Mesendoderm (in vitro differentiated cells): ENCODE measurements at regions not wholly inside any gene's neighbourhood (a gene's known extent, or its start where the extent isn't known, plus 50 kb on each side); places are given as distances from the start of the nearest gene placed in this dataset.

Experiments used
- DNase-seq: peaks from one replicate; pipeline ENCODE4 v3.0.0; 2013
- H2AK5ac ChIP-seq: 2 replicates; pipeline ENCODE4 v1.6.1; 2013; ENCODE audit warnings: low read length, inconsistent platforms
- H2BK120ac ChIP-seq: 2 replicates; pipeline ENCODE4 v1.6.1; 2013; ENCODE audit warnings: low read depth, mild to moderate bottlenecking, low read length, moderate library complexity, mixed read lengths
- H2BK15ac ChIP-seq: replicated peaks from 2 replicates; pipeline ENCODE4 v1.6.1; 2013; ENCODE audit warnings: low read depth, mild to moderate bottlenecking, moderate library complexity
- H2BK5ac ChIP-seq: 2 replicates; pipeline ENCODE4 v1.6.1; 2013; ENCODE audit warnings: low read length, inconsistent platforms
- H3K18ac ChIP-seq: 2 replicates; pipeline ENCODE4 v1.6.1; 2013; ENCODE audit warnings: mild to moderate bottlenecking, low read length, mixed read lengths
- H3K23ac ChIP-seq: one replicate; pipeline ENCODE4 v1.6.1; 2013; ENCODE audit warnings: low read length
- H3K27ac ChIP-seq: 2 replicates; pipeline ENCODE4 v1.5.1; 2013; ENCODE audit warnings: low read depth, mild to moderate bottlenecking, inconsistent platforms, low read length, moderate library complexity
- H3K27me3 ChIP-seq: 2 replicates; pipeline ENCODE4 v1.6.1; 2013; ENCODE audit warnings: low read length, control low read depth, mild to moderate bottlenecking, inconsistent platforms; ENCODE audit not compliant: insufficient read depth, poor library complexity
- H3K36me3 ChIP-seq: 2 replicates; pipeline ENCODE4 v1.6.1; 2013; ENCODE audit warnings: low read length, inconsistent platforms; ENCODE audit not compliant: control insufficient read depth, insufficient read depth
- H3K4ac ChIP-seq: one replicate; pipeline ENCODE4 v1.6.1; 2013; ENCODE audit warnings: low read depth, mild to moderate bottlenecking, low read length, moderate library complexity
- H3K4me1 ChIP-seq: 2 replicates; pipeline ENCODE4 v1.6.1; 2013; ENCODE audit warnings: low read depth, low read length, inconsistent platforms; ENCODE audit not compliant: control insufficient read depth
- H3K4me2 ChIP-seq: 2 replicates; pipeline ENCODE4 v1.6.1; 2013; ENCODE audit warnings: low read length
- H3K4me3 ChIP-seq: 2 replicates; pipeline ENCODE4 v1.5.1; 2013; ENCODE audit warnings: mild to moderate bottlenecking, low read length
- H3K56ac ChIP-seq: one replicate; pipeline ENCODE4 v1.6.1; 2013; ENCODE audit warnings: low read length
- H3K79me1 ChIP-seq: 2 replicates; pipeline ENCODE4 v1.6.1; 2013; ENCODE audit warnings: low read length, inconsistent platforms
- H3K79me2 ChIP-seq: 2 replicates; pipeline ENCODE4 v1.6.1; 2013; ENCODE audit warnings: mild to moderate bottlenecking, low read length; ENCODE audit not compliant: control insufficient read depth, insufficient read depth
- H3K9ac ChIP-seq: 2 replicates; pipeline ENCODE4 v1.6.1; 2013; ENCODE audit warnings: low read length, inconsistent platforms
- H4K5ac ChIP-seq: one replicate; pipeline ENCODE4 v1.6.1; 2013; ENCODE audit warnings: low read length
- H4K8ac ChIP-seq: one replicate; pipeline ENCODE4 v1.6.1; 2013; ENCODE audit warnings: low read depth, mild to moderate bottlenecking, control low read depth, low read length, moderate library complexity
- WGBS: extraction: QIAGEN DNeasy Blood & Tissue Kit; methylation state at CpG from one replicate; pipeline ENCODE4 v1.1.7; 2013; ENCODE audit warnings: low lambda C conversion rate, missing lambda C conversion rate; ENCODE audit not compliant: insufficient coverage; ENCODE audit errors: extremely low coverage; 5-methylcytosine and 5-hydroxymethylcytosine counted together

- Histone ChIP-seq H3K4me3 (no peak overlapping the region), H2BK5ac (no peak overlapping the region), H3K18ac (no peak overlapping the region), H3K4me1 (no peaks in the 10 kb centered on the region), H3K79me2 (no peaks in the 10 kb centered on the region), H3K9ac (no peak overlapping the region), H3K4ac (no peak overlapping the region), H3K4me2 (no peak overlapping the region), H4K5ac (no peak overlapping the region), H3K36me3 (no peaks in the 10 kb centered on the region), H3K27ac (no peak overlapping the region), H3K79me1 (no peaks in the 10 kb centered on the region), H2BK15ac (no peak overlapping the region), H3K23ac (no peak overlapping the region), H2AK5ac (no peak overlapping the region), H3K27me3 (no peaks in the 10 kb centered on the region), H4K8ac (no peak overlapping the region), H3K56ac (no peak overlapping the region), H2BK120ac (no peak overlapping the region)
- no CpG with 5 or more reads among the region's 1 CpG for WGBS
- no peak for DNase-seq
These were observed 152.1 kb upstream of the RIMS1 start for GRCh38 chr6:71733970-71734899.

- Histone ChIP-seq H2BK120ac (no peak overlapping the region), H4K5ac (no peak overlapping the region), H3K79me1 (no peaks in the 10 kb centered on the region), H3K56ac (no peak overlapping the region), H3K4ac (no peak overlapping the region), H3K9ac (no peak overlapping the region), H3K27me3 (no peaks in the 10 kb centered on the region), H3K4me2 (no peak overlapping the region), H2AK5ac (no peak overlapping the region), H3K4me1 (no peaks in the 10 kb centered on the region), H3K27ac (no peak overlapping the region), H3K4me3 (no peak overlapping the region), H2BK15ac (no peak overlapping the region), H3K23ac (no peak overlapping the region), H3K36me3 (no peaks in the 10 kb centered on the region), H4K8ac (no peak overlapping the region), H2BK5ac (no peak overlapping the region), H3K79me2 (no peaks in the 10 kb centered on the region), H3K18ac (no peak overlapping the region)
- no CpG with 5 or more reads among the region's 1 CpG for WGBS
- DNase-seq: no peak
These were observed 148.4 kb upstream of the RIMS1 start for GRCh38 chr6:71737953-71738352.

- Histone ChIP-seq H3K4me1 (peaks cover 3% of the 10 kb centered on the region), H3K27me3 (no peaks in the 10 kb centered on the region), H3K9ac (no peak overlapping the region), H3K36me3 (no peaks in the 10 kb centered on the region), H4K8ac (no peak overlapping the region), H2AK5ac (no peak overlapping the region), H3K27ac (no peak overlapping the region), H3K56ac (no peak overlapping the region), H3K79me1 (no peaks in the 10 kb centered on the region), H3K4ac (no peak overlapping the region), H3K23ac (no peak overlapping the region), H2BK15ac (no peak overlapping the region), H3K4me2 (no peak overlapping the region), H3K18ac (peak overlapping the region; percentile 87), H2BK120ac (no peak overlapping the region), H2BK5ac (no peak overlapping the region), H4K5ac (no peak overlapping the region), H3K4me3 (no peak overlapping the region), H3K79me2 (no peaks in the 10 kb centered on the region)
- DNase-seq: peak; percentile 76
- WGBS: no CpG with 5 or more reads among the region's 5 CpGs
These were observed 140.8 kb upstream of the RIMS1 start for GRCh38 chr6:71745525-71745924.

DNA sequence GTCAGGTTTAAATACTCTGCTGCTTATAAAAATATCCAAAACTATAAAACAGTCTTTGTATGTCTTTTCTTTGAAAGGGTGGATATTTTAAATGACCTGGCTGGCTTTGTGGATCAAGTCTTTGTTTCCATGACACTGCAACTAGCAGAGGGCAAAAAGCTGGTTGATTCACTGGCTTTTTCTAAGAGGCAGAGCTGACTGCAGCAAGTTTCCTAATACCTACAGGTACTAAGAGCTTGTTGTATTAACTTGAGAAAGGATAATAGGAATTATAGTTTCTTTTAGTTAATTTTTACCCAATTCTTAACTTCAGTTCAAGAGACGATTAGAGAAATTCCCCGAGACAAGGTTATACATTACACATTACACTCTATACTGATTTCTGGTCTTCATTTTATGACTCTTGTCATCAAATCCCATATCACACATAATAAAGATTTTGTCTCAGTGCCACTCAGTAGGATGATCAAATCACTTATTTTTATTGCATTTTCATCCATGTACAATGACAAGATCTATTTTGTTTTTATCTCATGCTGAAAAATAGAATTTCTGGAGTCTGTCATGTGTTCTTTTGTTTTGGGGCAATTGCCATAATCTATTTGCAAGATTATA lies 120.1 kb upstream of the RIMS1 start:
- DNase-seq: no peak
- no peak overlapping the region for H4K5ac ChIP-seq
- no peak overlapping the region for H3K56ac ChIP-seq
- no peak overlapping the region for H3K18ac ChIP-seq
- H3K9ac ChIP-seq: no peak overlapping the region
- no peak overlapping the region for H2AK5ac ChIP-seq
- H3K27me3 ChIP-seq: no peaks in the 10 kb centered on the region
- H4K8ac ChIP-seq: no peak overlapping the region
- H2BK5ac ChIP-seq: no peak overlapping the region
- H2BK15ac ChIP-seq: no peak overlapping the region
- no peak overlapping the region for H3K4ac ChIP-seq
- H3K4me1 ChIP-seq: peaks cover 5% of the 10 kb centered on the region
- no CpG with 5 or more reads among the region's 2 CpGs for WGBS
- no peak overlapping the region for H3K4me2 ChIP-seq
- H3K27ac ChIP-seq: no peak overlapping the region
- H3K79me2 ChIP-seq: no peaks in the 10 kb centered on the region
- no peaks in the 10 kb centered on the region for H3K79me1 ChIP-seq
- H2BK120ac ChIP-seq: no peak overlapping the region
- no peak overlapping the region for H3K4me3 ChIP-seq
- H3K36me3 ChIP-seq: no peaks in the 10 kb centered on the region
- H3K23ac ChIP-seq: no peak overlapping the region

DNA sequence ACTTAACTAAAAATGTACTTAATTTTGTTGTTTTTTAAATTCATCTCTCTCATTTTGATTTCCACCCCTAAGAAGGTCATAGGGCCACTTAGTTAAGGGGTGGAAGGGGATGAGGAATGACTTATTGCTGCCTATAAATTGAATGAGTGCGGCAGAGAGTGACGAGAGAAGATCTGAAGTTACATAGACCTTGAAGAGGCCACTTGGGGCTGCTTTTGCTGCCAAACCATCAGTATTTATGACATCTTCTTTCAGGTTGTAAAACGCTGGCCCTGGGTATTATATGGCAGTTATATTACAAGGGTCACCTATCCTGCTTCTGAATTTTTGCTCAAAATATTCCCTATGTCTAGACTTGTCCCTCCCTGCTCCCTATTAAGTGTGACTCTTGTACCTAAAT lies 119.6 kb upstream of the RIMS1 start:
- no peak overlapping the region for H2BK15ac ChIP-seq
- peak overlapping the region; percentile 31 for H3K4ac ChIP-seq
- no peak overlapping the region for H3K56ac ChIP-seq
- no peak overlapping the region for H3K4me3 ChIP-seq
- no peak overlapping the region for H2BK120ac ChIP-seq
- no peaks in the 10 kb centered on the region for H3K27me3 ChIP-seq
- DNase-seq: no peak
- no peak overlapping the region for H3K23ac ChIP-seq
- no peak overlapping the region for H3K9ac ChIP-seq
- no peak overlapping the region for H3K4me2 ChIP-seq
- peaks cover 5% of the 10 kb centered on the region for H3K4me1 ChIP-seq
- H3K36me3 ChIP-seq: no peaks in the 10 kb centered on the region
- H3K79me2 ChIP-seq: no peaks in the 10 kb centered on the region
- H3K18ac ChIP-seq: no peak overlapping the region
- no peak overlapping the region for H4K8ac ChIP-seq
- WGBS: no CpG with 5 or more reads among the region's 3 CpGs
- no peak overlapping the region for H2AK5ac ChIP-seq
- H2BK5ac ChIP-seq: no peak overlapping the region
- H3K79me1 ChIP-seq: no peaks in the 10 kb centered on the region
- no peak overlapping the region for H4K5ac ChIP-seq
- H3K27ac ChIP-seq: no peak overlapping the region
